GM23248 (cell line): ENCODE measurements at regions not wholly inside any gene's neighbourhood (a gene's known extent, or its start where the extent isn't known, plus 50 kb on each side); places are given as distances from the start of the nearest gene placed in this dataset.

Experiments
- EZH2 ChIP-seq: fragments of 200-600 bp; sonication (generic); IDR thresholded peaks from 2 replicates; pipeline ENCODE4 v1.6.1; 2018; ENCODE audit warnings: antibody characterized with exemption, mild to moderate bottlenecking; ENCODE audit not compliant: insufficient read depth, poor library complexity, severe bottlenecking
- EZH2phosphoT487 ChIP-seq: fragments of 200-600 bp; sonication (generic); IDR thresholded peaks from 2 replicates; pipeline ENCODE4 v1.6.1; 2018; ENCODE audit warnings: antibody characterized with exemption, moderate library complexity, mild to moderate bottlenecking, low read depth; ENCODE audit not compliant: insufficient read depth

GRCh38 chr3:30073622-30074021, 532.8 kb upstream of the TGFBR2 start:
- TF ChIP-seq EZH2 (no peak), EZH2phosphoT487 (no peak)
